ENCODE measurements at regions not wholly inside any gene's neighbourhood (a gene's known extent, or its start where the extent isn't known, plus 50 kb on each side); places are given as distances from the start of the nearest gene placed in this dataset.

GRCh38 chr7:68550635-68551034 lies 1047.6 kb upstream of the AUTS2 start:
- H3K4me3 ChIP-seq (replicated peaks; ENCODE audit: low read depth, low read length) = no peak overlapping the region

DNA sequence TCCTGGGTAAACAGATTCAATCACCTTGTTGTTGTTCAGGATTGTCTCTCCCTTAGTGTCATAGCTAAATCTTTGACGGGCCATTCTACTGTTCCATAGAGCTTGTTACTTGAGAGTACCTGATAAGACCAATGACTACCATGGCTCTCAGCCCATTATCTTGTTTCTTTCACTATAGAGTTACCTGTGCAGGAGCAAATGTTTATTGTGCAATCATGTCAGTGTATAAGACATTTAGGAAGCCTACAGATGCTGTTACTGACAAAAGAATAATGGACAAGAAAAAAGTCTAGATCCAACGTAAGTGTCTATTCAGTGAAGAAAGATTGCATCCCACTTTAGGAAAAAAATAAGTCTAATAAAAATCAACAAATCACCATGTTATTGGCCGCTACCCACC lies 1041.7 kb upstream of the AUTS2 start:
- Histone ChIP-seq H3K36me3 (ENCODE audit: control insufficient read depth, insufficient read depth, low read length) (no peaks in the 10 kb centered on the region), H3K27me3 (replicated peaks; ENCODE audit: control insufficient read depth, insufficient read depth, low read length) (no peaks in the 10 kb centered on the region), H3K4me3 (replicated peaks; ENCODE audit: low read depth, low read length) (no peak overlapping the region)
- TF ChIP-seq, protein P1, sequence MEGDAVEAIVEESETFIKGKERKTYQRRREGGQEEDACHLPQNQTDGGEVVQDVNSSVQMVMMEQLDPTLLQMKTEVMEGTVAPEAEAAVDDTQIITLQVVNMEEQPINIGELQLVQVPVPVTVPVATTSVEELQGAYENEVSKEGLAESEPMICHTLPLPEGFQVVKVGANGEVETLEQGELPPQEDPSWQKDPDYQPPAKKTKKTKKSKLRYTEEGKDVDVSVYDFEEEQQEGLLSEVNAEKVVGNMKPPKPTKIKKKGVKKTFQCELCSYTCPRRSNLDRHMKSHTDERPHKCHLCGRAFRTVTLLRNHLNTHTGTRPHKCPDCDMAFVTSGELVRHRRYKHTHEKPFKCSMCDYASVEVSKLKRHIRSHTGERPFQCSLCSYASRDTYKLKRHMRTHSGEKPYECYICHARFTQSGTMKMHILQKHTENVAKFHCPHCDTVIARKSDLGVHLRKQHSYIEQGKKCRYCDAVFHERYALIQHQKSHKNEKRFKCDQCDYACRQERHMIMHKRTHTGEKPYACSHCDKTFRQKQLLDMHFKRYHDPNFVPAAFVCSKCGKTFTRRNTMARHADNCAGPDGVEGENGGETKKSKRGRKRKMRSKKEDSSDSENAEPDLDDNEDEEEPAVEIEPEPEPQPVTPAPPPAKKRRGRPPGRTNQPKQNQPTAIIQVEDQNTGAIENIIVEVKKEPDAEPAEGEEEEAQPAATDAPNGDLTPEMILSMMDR (IDR thresholded peaks at IDR 0.05; ENCODE audit: insufficient read depth, low read length, poor library complexity, severe bottlenecking) = no peak
- DNase-seq (ENCODE audit: extremely low read depth, insufficient read length) = no peak

More at GRCh38 chr7:68550635-68551034, 1047.6 kb upstream of the AUTS2 start:
- Histone ChIP-seq H3K36me3 (ENCODE audit: control insufficient read depth, insufficient read depth, low read length) (no peaks in the 10 kb centered on the region), H3K27me3 (replicated peaks; ENCODE audit: control insufficient read depth, insufficient read depth, low read length) (no peaks in the 10 kb centered on the region)
- DNase-seq (ENCODE audit: extremely low read depth, insufficient read length) = no peak
- TF ChIP-seq, protein P1 (IDR thresholded peaks at IDR 0.05; ENCODE audit: insufficient read depth, low read length, poor library complexity, severe bottlenecking) = no peak

DNA sequence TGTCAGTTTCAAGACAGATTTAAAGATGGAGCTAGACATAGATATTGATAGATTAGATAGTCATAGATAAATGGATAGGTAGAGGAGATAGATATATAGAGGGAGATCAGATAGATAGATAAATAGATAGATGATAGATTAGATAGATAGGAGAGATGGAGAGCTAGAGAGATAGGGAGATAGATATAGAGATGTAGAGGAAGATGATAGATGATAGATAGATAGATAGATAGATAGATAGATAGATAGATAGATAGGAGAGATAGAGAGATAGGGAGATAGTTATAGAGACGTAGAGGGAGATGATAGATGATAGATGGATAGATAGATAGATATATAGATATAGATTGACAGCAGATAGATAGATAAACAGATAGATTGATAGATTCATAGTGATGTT lies 1038.8 kb upstream of the AUTS2 start:
- Histone ChIP-seq H3K4me3 (replicated peaks; ENCODE audit: low read depth, low read length) (no peak overlapping the region), H3K36me3 (ENCODE audit: control insufficient read depth, insufficient read depth, low read length) (no peaks in the 10 kb centered on the region), H3K27me3 (replicated peaks; ENCODE audit: control insufficient read depth, insufficient read depth, low read length) (no peaks in the 10 kb centered on the region)
- DNase-seq (ENCODE audit: extremely low read depth, insufficient read length) = no peak
- TF ChIP-seq, protein P1 (IDR thresholded peaks at IDR 0.05; ENCODE audit: insufficient read depth, low read length, poor library complexity, severe bottlenecking) = no peak

GRCh38 chr7:68562323-68562899 lies 1035.9 kb upstream of the AUTS2 start:
- TF ChIP-seq, protein P1 (IDR thresholded peaks at IDR 0.05; ENCODE audit: insufficient read depth, low read length, poor library complexity, severe bottlenecking) = no peak
- Histone ChIP-seq H3K4me3 (replicated peaks; ENCODE audit: low read depth, low read length) (no peak overlapping the region), H3K36me3 (ENCODE audit: control insufficient read depth, insufficient read depth, low read length) (no peaks in the 10 kb centered on the region), H3K27me3 (replicated peaks; ENCODE audit: control insufficient read depth, insufficient read depth, low read length) (no peaks in the 10 kb centered on the region)
- DNase-seq (ENCODE audit: extremely low read depth, insufficient read length) = no peak

- Histone ChIP-seq H3K36me3 (ENCODE audit: control insufficient read depth, insufficient read depth, low read length) (no peaks in the 10 kb centered on the region), H3K4me3 (replicated peaks; ENCODE audit: low read depth, low read length) (no peak overlapping the region), H3K27me3 (replicated peaks; ENCODE audit: control insufficient read depth, insufficient read depth, low read length) (no peaks in the 10 kb centered on the region)
- TF ChIP-seq, protein P1 (IDR thresholded peaks at IDR 0.05; ENCODE audit: insufficient read depth, low read length, poor library complexity, severe bottlenecking) = no peak
- no peak for DNase-seq (ENCODE audit: extremely low read depth, insufficient read length)
These were observed 1033.8 kb upstream of the AUTS2 start for GRCh38 chr7:68564306-68565135.

All from GM06990 (cell line).